Body of pancreas (tissue), 4 donors: ENCODE measurements at regions not wholly inside any gene's neighbourhood (a gene's known extent, or its start where the extent isn't known, plus 50 kb on each side); places are given as distances from the start of the nearest gene placed in this dataset.

Experiments used
- CTCF ChIP-seq, 7 experiments: fragments of 450-650 bp in 4 of 7; fragments of 200-600 bp in 3 of 7; sonication (generic) in 3 of 7; IDR thresholded peaks; one replicate each; pipeline ENCODE4 v1.5.1; 2016 to 2019; ENCODE audit warnings: antibody characterized with exemption in 7 of 7
- POLR2A ChIP-seq, 3 donors: fragments of 450-650 bp; IDR thresholded peaks; one replicate each; pipeline ENCODE4 v1.6.1; 2016; ENCODE audit warnings: antibody characterized with exemption in 3 of 3, mild to moderate bottlenecking in 2 of 3

GRCh38 chr16:8023326-8023725 lies 567.0 kb downstream of the TMEM114 start:
- no peak for TF ChIP-seq POLR2A (IDR thresholded peaks at IDR 0.05)
- no peak for TF ChIP-seq CTCF (IDR thresholded peaks at IDR 0.05)
